ENCODE measurements at regions not wholly inside any gene's neighbourhood (a gene's known extent, or its start where the extent isn't known, plus 50 kb on each side); places are given as distances from the start of the nearest gene placed in this dataset.

- TF ChIP-seq JUND (IDR thresholded peaks at IDR 0.05), result no peak
- TF ChIP-seq SP1 (IDR thresholded peaks at IDR 0.05; ENCODE audit: low read depth), result no peak
- no peak for TF ChIP-seq POLR2AphosphoS5 (IDR thresholded peaks at IDR 0.05; ENCODE audit: low read depth, low read length)
- no peak for TF ChIP-seq POLR2A (IDR thresholded peaks at IDR 0.05; ENCODE audit: borderline replicate concordance, extremely low read depth, insufficient read depth, insufficient read length)
Observed at GRCh38 chr18:72342933-72343332, 201.2 kb downstream of the CBLN2 start.

All from HCT116 (cell line).